HFFc6 (cell line): ENCODE measurements at regions not wholly inside any gene's neighbourhood (a gene's known extent, or its start where the extent isn't known, plus 50 kb on each side); places are given as distances from the start of the nearest gene placed in this dataset.

ENCODE experiments used
- DNase-seq: peaks from one replicate; pipeline ENCODE4 v3.0.0-alpha.2; 2018
- H3K27ac Mint-ChIP-seq: 2 replicates; pipeline ENCODE4 v1.8.0; 2020; ENCODE audit warnings: mild to moderate bottlenecking, mixed read lengths
- H3K27me3 Mint-ChIP-seq: 2 replicates; pipeline ENCODE4 v1.8.0; 2021; ENCODE audit warnings: mild to moderate bottlenecking, moderate library complexity, mixed read lengths; ENCODE audit not compliant: insufficient read depth
- H3K36me3 Mint-ChIP-seq: 2 replicates; pipeline ENCODE4 v1.8.0; 2021; ENCODE audit warnings: low read depth, mixed read lengths
- H3K4me1 Mint-ChIP-seq: 2 replicates; pipeline ENCODE4 v1.8.0; 2020; ENCODE audit warnings: low read depth, mixed read lengths
- H3K4me3 Mint-ChIP-seq: 2 replicates; pipeline ENCODE4 v1.8.0; 2020; ENCODE audit warnings: mild to moderate bottlenecking, moderate library complexity, mixed read lengths
- H3K9me3 Mint-ChIP-seq: 2 replicates; pipeline ENCODE4 v1.8.0; 2020; ENCODE audit warnings: mild to moderate bottlenecking, mixed read lengths
- TF ChIP-seq, protein P1 (sequence below): fragments of 200-600 bp; sonication (generic); IDR thresholded peaks from 2 replicates; pipeline ENCODE4 v1.5.0; 2021; ENCODE audit warnings: antibody characterized with exemption, mild to moderate bottlenecking

- H3K9me3 Mint-ChIP-seq, result no peaks in the 10 kb centered on the region
- no peaks in the 10 kb centered on the region; the same call in 1 of the 2 replicates for H3K27me3 Mint-ChIP-seq
- H3K4me1 Mint-ChIP-seq, result peaks cover 1% of the 10 kb centered on the region
- H3K27ac Mint-ChIP-seq, result no peak overlapping the region
- DNase-seq, result no peak
- H3K4me3 Mint-ChIP-seq, result no peak overlapping the region
- TF ChIP-seq, protein P1, sequence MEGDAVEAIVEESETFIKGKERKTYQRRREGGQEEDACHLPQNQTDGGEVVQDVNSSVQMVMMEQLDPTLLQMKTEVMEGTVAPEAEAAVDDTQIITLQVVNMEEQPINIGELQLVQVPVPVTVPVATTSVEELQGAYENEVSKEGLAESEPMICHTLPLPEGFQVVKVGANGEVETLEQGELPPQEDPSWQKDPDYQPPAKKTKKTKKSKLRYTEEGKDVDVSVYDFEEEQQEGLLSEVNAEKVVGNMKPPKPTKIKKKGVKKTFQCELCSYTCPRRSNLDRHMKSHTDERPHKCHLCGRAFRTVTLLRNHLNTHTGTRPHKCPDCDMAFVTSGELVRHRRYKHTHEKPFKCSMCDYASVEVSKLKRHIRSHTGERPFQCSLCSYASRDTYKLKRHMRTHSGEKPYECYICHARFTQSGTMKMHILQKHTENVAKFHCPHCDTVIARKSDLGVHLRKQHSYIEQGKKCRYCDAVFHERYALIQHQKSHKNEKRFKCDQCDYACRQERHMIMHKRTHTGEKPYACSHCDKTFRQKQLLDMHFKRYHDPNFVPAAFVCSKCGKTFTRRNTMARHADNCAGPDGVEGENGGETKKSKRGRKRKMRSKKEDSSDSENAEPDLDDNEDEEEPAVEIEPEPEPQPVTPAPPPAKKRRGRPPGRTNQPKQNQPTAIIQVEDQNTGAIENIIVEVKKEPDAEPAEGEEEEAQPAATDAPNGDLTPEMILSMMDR, result no peak
- H3K36me3 Mint-ChIP-seq, result no peaks in the 10 kb centered on the region
These were observed 158.6 kb downstream of the INHBA start for GRCh38 chr7:41544241-41544640.

GRCh38 chr7:41540601-41541000 is 162.3 kb downstream of the INHBA start:
- Mint-ChIP-seq H3K4me3 (no peak overlapping the region), H3K9me3 (no peaks in the 10 kb centered on the region), H3K27ac (no peak overlapping the region)

GRCh38 chr7:41538810-41539724 is 163.8 kb downstream of the INHBA start:
- peaks cover 4% of the 10 kb centered on the region; the same call in 1 of the 2 replicates for H3K36me3 Mint-ChIP-seq
- TF ChIP-seq, protein P1, result no peak
- no peak overlapping the region for H3K4me3 Mint-ChIP-seq
- no peak overlapping the region for H3K27ac Mint-ChIP-seq
- peaks cover 3% of the 10 kb centered on the region; the same call in 1 of the 2 replicates for H3K9me3 Mint-ChIP-seq
- H3K27me3 Mint-ChIP-seq, result no peaks in the 10 kb centered on the region; the same call in 1 of the 2 replicates
- H3K4me1 Mint-ChIP-seq, result peaks cover 7% of the 10 kb centered on the region
- no peak for DNase-seq

More at GRCh38 chr7:41540601-41541000, 162.3 kb downstream of the INHBA start:
- TF ChIP-seq, protein P1, result no peak
- no peaks in the 10 kb centered on the region for H3K36me3 Mint-ChIP-seq
- DNase-seq, result no peak
- H3K27me3 Mint-ChIP-seq, result no peaks in the 10 kb centered on the region; the same call in 1 of the 2 replicates
- peaks cover 7% of the 10 kb centered on the region for H3K4me1 Mint-ChIP-seq

DNA sequence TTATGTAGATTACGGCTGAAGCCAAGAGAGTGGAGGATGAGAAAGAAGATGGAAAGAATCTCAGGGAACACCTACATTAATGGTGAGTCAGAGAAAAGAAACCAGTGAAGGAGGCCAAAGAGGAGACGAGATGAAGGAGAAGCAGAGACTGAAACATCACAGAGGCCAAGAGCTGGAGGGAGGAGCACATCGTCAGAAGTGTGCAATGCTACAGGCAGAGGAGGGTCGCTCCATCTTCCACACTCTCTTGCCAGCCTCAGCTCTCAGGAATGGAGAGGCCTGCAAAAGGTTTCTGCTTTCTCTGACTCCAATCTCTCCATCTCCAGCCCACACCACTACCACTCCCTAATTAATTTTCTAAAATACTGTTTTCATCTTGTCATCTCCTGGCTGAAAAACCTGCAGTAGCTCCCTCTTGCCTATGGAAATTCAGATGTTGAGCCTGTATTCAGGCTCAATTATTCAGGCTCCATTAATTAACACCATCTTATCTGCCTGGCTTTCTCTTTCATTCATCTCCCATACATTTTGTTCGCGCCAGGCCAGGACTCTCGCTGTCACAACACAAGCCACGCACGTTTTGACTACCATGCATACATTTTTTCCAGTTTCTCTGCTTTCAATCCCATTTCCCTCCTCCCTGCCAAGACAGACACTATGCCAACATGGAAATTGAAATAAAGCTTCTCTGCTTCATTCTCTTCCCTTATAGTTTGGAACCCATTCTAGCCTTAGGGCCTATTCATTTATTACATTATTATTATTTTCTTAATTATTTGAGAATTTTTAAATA is 165.8 kb downstream of the INHBA start:
- DNase-seq, result no peak
- peaks cover 11% of the 10 kb centered on the region; the same call in 1 of the 2 replicates for H3K36me3 Mint-ChIP-seq
- peaks cover 2% of the 10 kb centered on the region; the same call in 1 of the 2 replicates for H3K27me3 Mint-ChIP-seq
- TF ChIP-seq, protein P1, result no peak
- no peak overlapping the region for H3K4me3 Mint-ChIP-seq
- H3K27ac Mint-ChIP-seq, result no peak overlapping the region
- peaks cover 7% of the 10 kb centered on the region for H3K4me1 Mint-ChIP-seq
- peaks cover 8% of the 10 kb centered on the region for H3K9me3 Mint-ChIP-seq

GRCh38 chr7:41536122-41536872 is 166.6 kb downstream of the INHBA start:
- H3K27ac Mint-ChIP-seq, result no peak overlapping the region
- TF ChIP-seq, protein P1, result no peak
- DNase-seq, result no peak

More at GRCh38 chr7:41536122-41536872, 166.6 kb downstream of the INHBA start:
- Mint-ChIP-seq H3K4me3 (no peak overlapping the region), H3K36me3 (peaks cover 11% of the 10 kb centered on the region; the same call in 1 of the 2 replicates), H3K9me3 (peaks cover 8% of the 10 kb centered on the region), H3K27me3 (peaks cover 2% of the 10 kb centered on the region; the same call in 1 of the 2 replicates), H3K4me1 (peaks cover 7% of the 10 kb centered on the region)
